ENCODE measurements at regions not wholly inside any gene's neighbourhood (a gene's known extent, or its start where the extent isn't known, plus 50 kb on each side); places are given as distances from the start of the nearest gene placed in this dataset.

DNA sequence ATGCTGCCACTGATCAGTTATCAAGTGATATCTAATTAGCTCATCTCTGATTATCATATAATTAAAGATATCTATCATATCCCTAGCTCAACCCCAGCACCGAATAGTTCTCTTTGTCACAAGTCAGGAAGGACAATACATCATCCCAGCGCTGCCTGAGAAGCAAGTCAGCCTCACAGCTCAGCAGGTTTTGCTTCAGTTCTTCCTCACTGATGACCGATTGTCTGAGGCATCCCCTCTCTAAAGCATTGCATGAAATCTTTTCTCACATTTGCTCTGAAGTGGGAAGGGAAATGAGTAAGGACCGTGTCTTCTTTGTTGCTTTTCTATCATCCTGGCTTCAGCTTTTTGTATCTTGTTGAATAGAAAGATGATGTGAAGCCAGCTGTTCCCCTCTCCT, 247.9 kb downstream of the CMPK2 start:
- TF ChIP-seq CTCF (IDR thresholded peaks at IDR 0.05) (no peak), POLR2AphosphoS5 (IDR thresholded peaks at IDR 0.05) (no peak), POLR2A (IDR thresholded peaks at IDR 0.05; ENCODE audit: low read depth) (no peak), EP300 (IDR thresholded peaks at IDR 0.05) (no peak)
